K562 (cell line): ENCODE measurements at regions not wholly inside any gene's neighbourhood (a gene's known extent, or its start where the extent isn't known, plus 50 kb on each side); places are given as distances from the start of the nearest gene placed in this dataset.
A peak's percentile ranks its signal among the peaks of the same experiment; 100 is the strongest.

Source experiments
- ATAC-seq: fragments of 200-7000 bp; cut with Tn5 transposase; 3 replicates; pipeline ENCODE4 v1.9.1; 2020; ENCODE audit warnings: moderate library complexity
- BruUV-seq: library from RNA; stranded (reverse); fragments of 400-500 nt; replicated peaks from 2 replicates; lab custom pipeline; 2021; lab: Mats Ljungman, UMichigan
- CTCF ChIA-PET: fragments of 300-600 bp; formaldehyde crosslinking; extraction: SDS; loops from one replicate; lab custom pipeline; 2021; ENCODE audit warnings: low intra/inter-chr PET ratio; lab: Yijun Ruan, JAX
- POLR2A ChIA-PET: fragments of 300-600, 350-650 bp; sonication (Branson Sonifier 250); formaldehyde crosslinking; extraction: SDS; loops from one replicate; lab custom pipeline; 2021; ENCODE audit warnings: antibody characterized with exemption, inconsistent platforms; lab: Yijun Ruan, JAX
- DNase-seq, 4 experiments: peaks; one replicate each; pipeline versions ENCODE4 v3.0.0 to v3.0.0-alpha.2; 2011 to 2018; ENCODE audit warnings: low spot score in 3 of 4, mixed read lengths in 3 of 4; ENCODE audit errors: extremely low read depth in 1 of 4
- FAIRE-seq: peaks from 2 replicates; lab custom pipeline; 2011; peaks lifted over from hg19 to GRCh38; lab: Jason Lieb, UNC
- H2AFZ ChIP-seq: 2 replicates; pipeline ENCODE4 v1.6.0; 2011; ENCODE audit warnings: low read depth, low read length, control low read depth, inconsistent platforms
- H3K27ac ChIP-seq: fragments of 200-600 bp; 3 replicates; pipeline ENCODE4 v1.8.0; 2011; ENCODE audit warnings: low read depth, mild to moderate bottlenecking, control low read depth, inconsistent platforms, low read length, moderate library complexity, mixed read lengths; ENCODE audit errors: extremely low read depth
- H3K27me3 ChIP-seq, 2 experiments: fragments of 300-600 bp in 1 of 2; 2 replicates in 1 of 2; 3 replicates in 1 of 2; pipeline versions ENCODE4 v1.6.0 to v1.8.0; 2011; ENCODE audit warnings: inconsistent platforms in 2 of 2, low read length in 2 of 2, mild to moderate bottlenecking in 1 of 2, mixed read lengths in 1 of 2, moderate library complexity in 1 of 2; ENCODE audit not compliant: control insufficient read depth in 2 of 2, insufficient read depth in 2 of 2
- H3K36me3 ChIP-seq: fragments of 300-600 bp; 3 replicates; pipeline ENCODE4 v1.8.0; 2011; ENCODE audit warnings: mild to moderate bottlenecking, low read length, inconsistent platforms; ENCODE audit not compliant: control insufficient read depth, insufficient read depth
- H3K4me1 ChIP-seq, 2 experiments: fragments of 200-600 bp in 1 of 2; replicated peaks in 1 of 2; 2 replicates in 1 of 2; 3 replicates in 1 of 2; pipeline versions ENCODE4 v1.5.1 to v1.8.0; 2011; ENCODE audit warnings: inconsistent platforms in 2 of 2, low read length in 2 of 2, mild to moderate bottlenecking in 1 of 2, mixed read lengths in 1 of 2, moderate library complexity in 1 of 2; ENCODE audit not compliant: control insufficient read depth in 2 of 2, insufficient read depth in 2 of 2
- H3K4me2 ChIP-seq: 2 replicates; pipeline ENCODE4 v1.6.1; 2011; ENCODE audit warnings: low read length, control low read depth, inconsistent platforms, mixed read lengths; ENCODE audit not compliant: insufficient read depth
- H3K4me3 ChIP-seq: fragments of 200-600 bp; sonication (generic), shearing (Covaris generic); 2 replicates; pipeline ENCODE4 v1.5.1; 2016; ENCODE audit warnings: control low read depth, inconsistent platforms
- H3K79me2 ChIP-seq: fragments of 200-600 bp; 3 replicates; pipeline ENCODE4 v1.8.0; 2011; ENCODE audit warnings: low read length, inconsistent platforms; ENCODE audit not compliant: control insufficient read depth, insufficient read depth
- H3K9ac ChIP-seq, 2 experiments: 2 replicates each; pipeline versions ENCODE4 v1.6.0 to v1.6.1; 2011; ENCODE audit warnings: low read depth in 2 of 2, low read length in 2 of 2, control low read depth in 1 of 2, inconsistent platforms in 1 of 2, mild to moderate bottlenecking in 1 of 2, mixed read lengths in 1 of 2; ENCODE audit not compliant: insufficient read depth in 1 of 2
- H3K9me1 ChIP-seq: one replicate; pipeline ENCODE4 v1.6.0; 2011; ENCODE audit warnings: inconsistent platforms, mild to moderate bottlenecking, low read length, moderate library complexity; ENCODE audit not compliant: control insufficient read depth, insufficient read depth
- H3K9me3 ChIP-seq: replicated peaks from 2 replicates; pipeline ENCODE4 v1.5.1; 2011; ENCODE audit warnings: low read depth, low read length, inconsistent platforms; ENCODE audit not compliant: control insufficient read depth, insufficient read depth
- H4K20me1 ChIP-seq: replicated peaks from 2 replicates; pipeline ENCODE4 v1.6.1; 2011; ENCODE audit warnings: low read length, inconsistent platforms, mixed read lengths; ENCODE audit not compliant: control insufficient read depth, insufficient read depth
- BHLHE40 ChIP-seq: IDR thresholded peaks from 2 replicates; pipeline ENCODE4 v1.6.1; 2011; ENCODE audit warnings: low read length, improper control_type of control experiment
- BMI1 ChIP-seq: fragments of 150-350 bp; IDR thresholded peaks from 2 replicates; pipeline ENCODE4 v1.6.1; 2014; ENCODE audit warnings: low read length
- CTCFL ChIP-seq: IDR thresholded peaks from 2 replicates; pipeline ENCODE4 v1.6.1; 2011; ENCODE audit warnings: borderline replicate concordance, low read depth, mild to moderate bottlenecking, moderate library complexity, low read length; ENCODE audit not compliant: insufficient read depth, poor library complexity, severe bottlenecking
- ELF4 ChIP-seq: fragments of 450-650 bp; formaldehyde crosslinking; IDR thresholded peaks from 2 replicates; pipeline ENCODE4 v1.4.0; 2022; ENCODE audit warnings: missing genetic modification characterization
- HLTF ChIP-seq: fragments of 450-650 bp; IDR thresholded peaks from 2 replicates; pipeline ENCODE4 v1.6.1; 2016
- KLF1 ChIP-seq: fragments of 450-650 bp; IDR thresholded peaks from 2 replicates; pipeline ENCODE4 v1.6.1; 2016; ENCODE audit warnings: missing genetic modification characterization, missing compliant biosample characterization
- NFIC ChIP-seq: fragments of 450-650 bp; IDR thresholded peaks from 2 replicates; pipeline ENCODE4 v1.6.1; 2017; ENCODE audit warnings: mild to moderate bottlenecking, inconsistent platforms
- ZNF354B ChIP-seq: fragments of 250-450 bp; sonication (Bioruptor Pico); IDR thresholded peaks from 2 replicates; pipeline ENCODE4 v1.4.0; 2020
- ZNF449 ChIP-seq: fragments of 250-450 bp; sonication (Bioruptor Pico); IDR thresholded peaks from 2 replicates; pipeline ENCODE4 v1.8.0; 2022; ENCODE audit warnings: moderate library complexity, mild to moderate bottlenecking, inconsistent platforms
- WGBS: fragments of 100-300 bp; shearing (Covaris generic); methylation state at CpG from one replicate; pipeline ENCODE4 v1.1.6; 2016; ENCODE audit warnings: low coverage, mixed read lengths; ENCODE audit not compliant: insufficient coverage; ENCODE audit errors: missing lambda C conversion rate; 5-methylcytosine and 5-hydroxymethylcytosine counted together
- in situ Hi-C: fragments of 300-500 bp; cut with MboI; formaldehyde crosslinking; loops from 4 replicates; pipeline ENCODE4 v1.15.0; 2018; ENCODE audit warnings: inconsistent platforms, mixed read lengths
- intact Hi-C: fragments of 100-400 bp; cut with micrococcal nuclease; formaldehyde crosslinking; loops from 2 replicates; pipeline ENCODE4 v1.14.2; 2022

GRCh38 chr3:18087988-18088387 lies 337.2 kb downstream of the SATB1 start:
- Histone ChIP-seq H3K36me3 (no peaks in the 10 kb centered on the region), H3K4me3 (no peak overlapping the region), H3K4me2 (no peak overlapping the region), H3K9ac (no peak overlapping the region), H4K20me1 (no peaks in the 10 kb centered on the region), H3K9me1 (no peaks in the 10 kb centered on the region), H3K27ac (no peak overlapping the region), H3K79me2 (no peaks in the 10 kb centered on the region), H3K9me3 (no peaks in the 10 kb centered on the region), H3K4me1 (no peaks in the 10 kb centered on the region), H3K27me3 (0 out of 5 replicates have a peak, but pooled peaks cover 0 to 7% of the 10 kb centered on the region in 2 experiments), H2AFZ (no peak overlapping the region)
- DNase-seq (no peak), ATAC-seq (no peak), FAIRE-seq (no peak)
- ChIA-PET POLR2A (no interaction called here), CTCF (no interaction called here)
- TF ChIP-seq ELF4 (CRISPR knock-in tag) (no peak), BMI1 (no peak), NFIC (peak; percentile 37), KLF1 (no peak)
- WGBS: 0% methylated on average over 3 of the region's 3 CpGs
- in situ Hi-C loops (no loop called here), intact Hi-C loops (no loop called here)
- no TSS peak for BruUV-seq

DNA sequence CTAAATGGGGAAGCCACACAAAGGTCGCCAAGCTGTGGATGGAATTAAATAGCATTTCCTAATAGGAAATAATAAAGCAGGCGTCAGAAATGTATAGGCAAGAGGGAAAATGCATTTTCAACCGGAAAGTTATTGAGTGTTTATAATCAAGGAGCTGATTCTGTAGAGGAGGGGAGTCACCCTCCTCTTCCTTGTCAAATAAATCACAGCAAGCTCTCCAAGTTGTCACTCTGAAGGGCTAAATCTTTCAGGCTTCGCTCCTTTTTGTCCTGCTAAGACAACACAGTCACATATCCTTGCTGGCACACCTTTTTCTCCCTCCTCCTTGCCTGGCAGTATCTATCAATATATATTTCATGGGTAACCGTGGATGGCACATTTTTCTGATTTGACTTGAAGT lies 338.4 kb downstream of the SATB1 start:
- Histone ChIP-seq H3K27me3 (0 out of 5 replicates have a peak, but pooled peaks cover 0 to 7% of the 10 kb centered on the region in 2 experiments), H3K4me3 (no peak overlapping the region), H3K9me1 (no peaks in the 10 kb centered on the region), H3K4me2 (no peak overlapping the region), H3K27ac (no peak overlapping the region), H2AFZ (no peak overlapping the region), H3K36me3 (no peaks in the 10 kb centered on the region), H3K79me2 (no peaks in the 10 kb centered on the region), H3K9me3 (no peaks in the 10 kb centered on the region), H3K9ac (no peak overlapping the region), H3K4me1 (no peaks in the 10 kb centered on the region), H4K20me1 (no peaks in the 10 kb centered on the region)
- no TSS peak for BruUV-seq
- intact Hi-C loops (no loop called here), in situ Hi-C loops (no loop called here)
- no peak for ATAC-seq
- POLR2A ChIA-PET: interaction anchor here (0.7 kb wide), 1 partner anchor 15 kb away, joined by 3 read pairs; no protein-coding TSS in a partner anchor
- CTCF ChIA-PET: no interaction called here
- WGBS: 0% methylated on average over 5 of the region's 5 CpGs
- DNase-seq: no peak
- FAIRE-seq: no peak
- no peak for TF ChIP-seq HLTF
- TF ChIP-seq BHLHE40: no peak
- TF ChIP-seq ZNF354B (CRISPR knock-in tag): no peak
- TF ChIP-seq CTCFL: no peak
- no peak for TF ChIP-seq ZNF449 (CRISPR knock-in tag)
